Activated naive CD8-positive, alpha-beta T cell (primary cell): ENCODE measurements at regions not wholly inside any gene's neighbourhood (a gene's known extent, or its start where the extent isn't known, plus 50 kb on each side); places are given as distances from the start of the nearest gene placed in this dataset.

Source experiments
- H3K27ac Mint-ChIP-seq: one replicate; pipeline ENCODE4 v1.8.0; 2021; ENCODE audit warnings: mixed read lengths
- H3K27me3 Mint-ChIP-seq: one replicate; pipeline ENCODE4 v1.8.0; 2021; ENCODE audit warnings: mixed read lengths
- H3K36me3 Mint-ChIP-seq: one replicate; pipeline ENCODE4 v1.8.0; 2021; ENCODE audit warnings: mixed read lengths
- H3K4me1 Mint-ChIP-seq: one replicate; pipeline ENCODE4 v1.8.0; 2021; ENCODE audit warnings: low read depth, mixed read lengths
- H3K4me3 Mint-ChIP-seq: one replicate; pipeline ENCODE4 v1.8.0; 2021; ENCODE audit warnings: mild to moderate bottlenecking, mixed read lengths
- H3K9me3 Mint-ChIP-seq: one replicate; pipeline ENCODE4 v1.8.0; 2021; ENCODE audit warnings: low read depth, mixed read lengths

GRCh38 chr6:91852252-91852651 lies 1265.4 kb upstream of the MAP3K7 start:
- no peak overlapping the region for H3K4me3 Mint-ChIP-seq
- no peaks in the 10 kb centered on the region for H3K27me3 Mint-ChIP-seq
- no peaks in the 10 kb centered on the region for H3K9me3 Mint-ChIP-seq
- no peaks in the 10 kb centered on the region for H3K36me3 Mint-ChIP-seq
- H3K27ac Mint-ChIP-seq: no peak overlapping the region
- no peaks in the 10 kb centered on the region for H3K4me1 Mint-ChIP-seq

DNA sequence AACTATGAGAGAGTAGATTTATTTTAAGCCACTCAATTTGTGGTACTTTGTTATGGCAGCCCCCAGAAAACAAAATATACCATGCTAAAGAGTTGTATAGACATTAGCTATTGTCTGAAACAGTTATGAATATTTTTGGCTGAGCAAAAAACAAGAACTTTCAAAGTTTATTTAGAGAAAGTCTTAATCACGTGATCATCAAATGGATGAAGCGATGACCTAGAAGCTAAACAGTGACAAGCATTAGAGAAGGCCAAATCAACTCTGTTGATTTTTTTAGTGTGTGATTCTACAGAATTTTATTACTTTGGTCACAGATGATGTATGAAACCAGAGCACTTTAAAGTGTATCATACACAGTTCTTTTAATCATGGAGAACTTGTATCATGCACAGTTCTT lies 1247.9 kb upstream of the MAP3K7 start:
- Mint-ChIP-seq H3K4me1 (no peaks in the 10 kb centered on the region), H3K27ac (no peak overlapping the region), H3K36me3 (no peaks in the 10 kb centered on the region), H3K4me3 (no peak overlapping the region), H3K9me3 (peaks cover 6% of the 10 kb centered on the region), H3K27me3 (no peaks in the 10 kb centered on the region)

DNA sequence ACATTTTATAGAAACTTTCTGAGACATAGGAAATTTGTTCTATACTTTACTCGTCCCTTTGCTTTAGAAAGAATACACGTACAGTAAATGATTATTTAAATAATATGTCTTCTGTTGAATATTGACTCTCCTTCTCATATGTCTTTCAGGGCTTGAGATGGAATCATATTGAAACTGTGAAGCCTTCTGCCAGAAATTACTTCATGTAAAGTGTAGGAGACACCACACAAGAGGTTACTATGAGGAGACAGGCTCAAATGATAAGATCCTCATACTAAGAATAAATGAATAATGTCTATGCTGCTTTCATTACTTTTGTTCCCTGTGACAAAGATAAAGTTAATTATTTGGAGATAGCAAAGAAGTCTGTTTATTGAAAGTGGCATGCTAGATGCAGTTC lies 1240.3 kb upstream of the MAP3K7 start:
- Mint-ChIP-seq H3K4me3 (no peak overlapping the region), H3K27me3 (no peaks in the 10 kb centered on the region), H3K9me3 (no peaks in the 10 kb centered on the region), H3K27ac (no peak overlapping the region), H3K4me1 (no peaks in the 10 kb centered on the region), H3K36me3 (no peaks in the 10 kb centered on the region)

GRCh38 chr6:91826128-91826527 lies 1239.3 kb upstream of the MAP3K7 start:
- Mint-ChIP-seq H3K27me3 (no peaks in the 10 kb centered on the region), H3K36me3 (no peaks in the 10 kb centered on the region), H3K27ac (no peak overlapping the region), H3K4me3 (no peak overlapping the region), H3K9me3 (no peaks in the 10 kb centered on the region), H3K4me1 (no peaks in the 10 kb centered on the region)

- H3K36me3 Mint-ChIP-seq: no peaks in the 10 kb centered on the region
- H3K9me3 Mint-ChIP-seq: no peaks in the 10 kb centered on the region
- no peak overlapping the region for H3K4me3 Mint-ChIP-seq
- no peaks in the 10 kb centered on the region for H3K27me3 Mint-ChIP-seq
- H3K4me1 Mint-ChIP-seq: no peaks in the 10 kb centered on the region
- no peak overlapping the region for H3K27ac Mint-ChIP-seq
Measured at GRCh38 chr6:91824331-91824730, 1237.5 kb upstream of the MAP3K7 start.

DNA sequence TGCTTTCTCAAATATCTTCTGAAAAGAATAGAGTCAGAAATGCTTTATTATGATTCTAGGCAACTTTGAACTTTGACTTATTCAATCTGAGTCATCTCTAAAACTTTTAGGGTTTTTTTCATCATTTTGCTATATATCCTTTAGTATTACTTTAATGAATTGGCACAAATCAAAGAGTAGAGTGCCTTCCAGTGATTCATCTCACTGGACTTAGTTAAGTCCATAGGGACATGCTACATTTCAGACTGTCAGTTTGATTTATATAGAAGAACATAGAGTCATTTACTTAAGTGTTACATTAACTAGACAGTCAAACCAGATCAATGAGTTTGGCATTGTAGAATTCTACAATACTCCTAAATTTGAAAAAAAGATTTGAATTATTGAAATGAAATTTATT lies 1235.7 kb upstream of the MAP3K7 start:
- Mint-ChIP-seq H3K27ac (no peak overlapping the region), H3K4me1 (no peaks in the 10 kb centered on the region), H3K27me3 (no peaks in the 10 kb centered on the region), H3K4me3 (no peak overlapping the region), H3K36me3 (no peaks in the 10 kb centered on the region), H3K9me3 (no peaks in the 10 kb centered on the region)

DNA sequence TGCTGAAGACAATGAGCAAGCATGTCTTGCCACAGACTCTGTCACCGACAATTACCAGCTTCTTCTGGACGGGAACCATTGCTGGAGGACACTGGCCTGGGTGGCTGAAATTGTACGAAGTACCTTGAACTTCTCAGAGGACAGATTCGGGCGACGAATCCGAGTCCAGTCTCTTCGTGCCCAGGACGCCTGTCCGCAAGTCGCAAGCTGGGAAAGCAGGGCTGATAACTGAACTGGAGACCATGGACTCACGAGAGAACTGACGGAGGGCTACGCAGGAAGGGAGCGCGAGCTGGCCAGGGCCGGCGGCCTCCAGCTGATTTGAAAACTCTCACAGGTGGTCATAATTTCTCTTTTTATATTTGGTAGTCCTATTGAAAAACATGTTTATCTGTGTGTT lies 1229.5 kb upstream of the MAP3K7 start:
- Mint-ChIP-seq H3K36me3 (no peaks in the 10 kb centered on the region), H3K9me3 (peaks cover 6% of the 10 kb centered on the region), H3K27ac (no peak overlapping the region), H3K27me3 (no peaks in the 10 kb centered on the region), H3K4me3 (no peak overlapping the region), H3K4me1 (no peaks in the 10 kb centered on the region)

DNA sequence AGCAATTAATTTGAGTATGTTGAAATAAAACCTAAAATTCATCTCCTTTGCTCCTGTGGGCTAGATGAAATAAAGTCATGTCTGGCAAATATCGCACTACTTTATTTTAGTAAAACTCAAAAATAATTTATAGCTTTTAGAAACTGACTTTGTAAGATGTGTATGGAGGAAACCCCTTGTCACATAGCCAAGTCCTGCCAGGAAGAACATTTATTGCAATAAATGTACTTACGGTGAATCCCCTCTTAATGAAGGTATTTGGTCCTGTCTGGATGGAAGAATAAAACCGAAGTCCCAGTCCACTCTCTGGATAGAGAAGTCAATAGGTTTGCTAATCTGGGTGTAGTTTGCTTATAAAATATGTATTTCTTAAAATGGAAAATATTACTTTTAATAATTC lies 1226.8 kb upstream of the MAP3K7 start:
- peaks cover 6% of the 10 kb centered on the region for H3K9me3 Mint-ChIP-seq
- H3K4me1 Mint-ChIP-seq: no peaks in the 10 kb centered on the region
- no peaks in the 10 kb centered on the region for H3K27me3 Mint-ChIP-seq
- H3K27ac Mint-ChIP-seq: no peak overlapping the region
- H3K4me3 Mint-ChIP-seq: no peak overlapping the region
- H3K36me3 Mint-ChIP-seq: no peaks in the 10 kb centered on the region

DNA sequence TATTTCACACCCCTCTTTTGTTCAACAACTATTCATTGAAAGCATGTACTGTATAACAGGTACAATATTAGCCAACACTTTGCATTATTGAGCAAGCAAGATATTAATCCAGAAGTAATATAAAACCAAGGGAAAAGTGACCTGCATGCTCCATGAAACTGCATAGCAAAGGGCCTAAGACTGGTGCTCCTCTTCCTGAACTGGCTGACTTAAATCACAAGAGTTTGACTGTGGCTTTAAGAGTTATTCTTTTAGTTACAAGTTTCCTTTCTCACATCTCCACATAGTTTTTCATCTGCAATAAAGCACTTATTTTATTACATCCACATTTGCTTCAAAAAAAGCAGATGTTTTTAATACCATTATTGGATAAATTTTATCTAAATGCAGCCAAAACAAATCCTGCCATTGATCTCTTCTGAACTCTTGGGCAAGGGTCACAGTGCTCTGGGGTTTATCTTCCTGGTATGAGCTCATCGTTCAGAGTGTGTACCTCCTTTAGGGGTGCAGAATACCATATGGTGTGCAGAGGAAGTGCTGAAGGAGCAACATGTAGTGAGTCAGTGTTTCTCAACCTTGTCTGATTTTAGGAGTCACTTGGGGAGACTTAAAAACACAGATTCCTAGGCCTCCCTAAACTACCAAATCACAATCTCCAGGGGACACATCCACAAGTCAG lies 1225.9 kb upstream of the MAP3K7 start:
- no peak overlapping the region for H3K27ac Mint-ChIP-seq
- no peaks in the 10 kb centered on the region for H3K4me1 Mint-ChIP-seq
- no peak overlapping the region for H3K4me3 Mint-ChIP-seq
- no peaks in the 10 kb centered on the region for H3K36me3 Mint-ChIP-seq
- no peaks in the 10 kb centered on the region for H3K27me3 Mint-ChIP-seq
- peaks cover 6% of the 10 kb centered on the region for H3K9me3 Mint-ChIP-seq

- no peak overlapping the region for H3K4me3 Mint-ChIP-seq
- no peak overlapping the region for H3K27ac Mint-ChIP-seq
- H3K36me3 Mint-ChIP-seq: no peaks in the 10 kb centered on the region
- H3K9me3 Mint-ChIP-seq: peaks cover 4% of the 10 kb centered on the region
- no peaks in the 10 kb centered on the region for H3K27me3 Mint-ChIP-seq
- no peaks in the 10 kb centered on the region for H3K4me1 Mint-ChIP-seq
Measured at GRCh38 chr6:91804981-91805380, 1218.1 kb upstream of the MAP3K7 start.

GRCh38 chr6:91802431-91802830 lies 1215.6 kb upstream of the MAP3K7 start:
- H3K9me3 Mint-ChIP-seq: peaks cover 4% of the 10 kb centered on the region
- no peaks in the 10 kb centered on the region for H3K36me3 Mint-ChIP-seq
- H3K27me3 Mint-ChIP-seq: no peaks in the 10 kb centered on the region
- H3K4me3 Mint-ChIP-seq: no peak overlapping the region
- no peaks in the 10 kb centered on the region for H3K4me1 Mint-ChIP-seq
- no peak overlapping the region for H3K27ac Mint-ChIP-seq

- no peaks in the 10 kb centered on the region for H3K27me3 Mint-ChIP-seq
- H3K9me3 Mint-ChIP-seq: peaks cover 5% of the 10 kb centered on the region
- H3K4me3 Mint-ChIP-seq: no peak overlapping the region
- no peaks in the 10 kb centered on the region for H3K4me1 Mint-ChIP-seq
- no peak overlapping the region for H3K27ac Mint-ChIP-seq
- H3K36me3 Mint-ChIP-seq: no peaks in the 10 kb centered on the region
Measured at GRCh38 chr6:91796603-91797002, 1209.7 kb upstream of the MAP3K7 start.

DNA sequence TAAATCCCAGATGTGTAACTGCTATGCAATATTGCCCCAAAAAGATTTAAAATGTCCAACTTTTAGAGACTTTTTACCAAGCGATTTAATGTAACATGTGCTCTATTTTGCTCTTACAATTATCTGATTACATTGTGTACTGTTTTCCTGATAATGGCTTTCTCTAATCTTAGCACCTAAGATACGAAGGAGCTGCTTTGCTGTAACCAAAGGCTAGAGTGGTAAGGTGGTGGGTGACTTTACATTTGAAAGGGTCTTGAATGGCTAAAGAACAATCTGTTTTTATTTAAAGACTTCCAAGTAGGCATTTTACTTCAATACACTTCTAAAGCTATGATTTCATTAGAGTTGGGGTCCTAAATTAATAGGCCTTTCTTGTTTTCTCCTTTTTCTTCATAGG lies 1201.6 kb upstream of the MAP3K7 start:
- Mint-ChIP-seq H3K36me3 (no peaks in the 10 kb centered on the region), H3K27ac (no peak overlapping the region), H3K4me1 (no peaks in the 10 kb centered on the region), H3K9me3 (peaks cover 6% of the 10 kb centered on the region), H3K27me3 (no peaks in the 10 kb centered on the region), H3K4me3 (no peak overlapping the region)

GRCh38 chr6:91786474-91787184 lies 1199.8 kb upstream of the MAP3K7 start:
- H3K27ac Mint-ChIP-seq: no peak overlapping the region
- H3K4me3 Mint-ChIP-seq: no peak overlapping the region
- no peaks in the 10 kb centered on the region for H3K4me1 Mint-ChIP-seq
- H3K36me3 Mint-ChIP-seq: no peaks in the 10 kb centered on the region
- no peaks in the 10 kb centered on the region for H3K27me3 Mint-ChIP-seq
- peaks cover 6% of the 10 kb centered on the region for H3K9me3 Mint-ChIP-seq

- no peaks in the 10 kb centered on the region for H3K36me3 Mint-ChIP-seq
- no peak overlapping the region for H3K27ac Mint-ChIP-seq
- no peaks in the 10 kb centered on the region for H3K4me1 Mint-ChIP-seq
- peaks cover 6% of the 10 kb centered on the region for H3K9me3 Mint-ChIP-seq
- H3K4me3 Mint-ChIP-seq: no peak overlapping the region
- no peaks in the 10 kb centered on the region for H3K27me3 Mint-ChIP-seq
Measured at GRCh38 chr6:91782802-91783201, 1195.9 kb upstream of the MAP3K7 start.

GRCh38 chr6:91781946-91782345 lies 1195.1 kb upstream of the MAP3K7 start:
- Mint-ChIP-seq H3K4me1 (no peaks in the 10 kb centered on the region), H3K9me3 (peaks cover 6% of the 10 kb centered on the region), H3K27ac (no peak overlapping the region), H3K27me3 (no peaks in the 10 kb centered on the region), H3K4me3 (no peak overlapping the region), H3K36me3 (no peaks in the 10 kb centered on the region)
